Hepatocyte (in vitro differentiated cells): ENCODE measurements at regions not wholly inside any gene's neighbourhood (a gene's known extent, or its start where the extent isn't known, plus 50 kb on each side); places are given as distances from the start of the nearest gene placed in this dataset.

Experiments
- DNase-seq: peaks from one replicate; pipeline ENCODE4 v3.0.0-alpha.2; 2016; ENCODE audit warnings: low spot score
- H2AFZ ChIP-seq: fragments of 200-600 bp; sonication (generic); 2 replicates; pipeline ENCODE4 v1.6.0; 2016; ENCODE audit warnings: antibody characterized with exemption, mild to moderate bottlenecking
- H3K27ac ChIP-seq: fragments of 200-600 bp; sonication (generic); 2 replicates; pipeline ENCODE4 v1.5.1; 2016; ENCODE audit warnings: mild to moderate bottlenecking
- H3K27me3 ChIP-seq: fragments of 200-600 bp; sonication (generic); 2 replicates; pipeline ENCODE4 v1.6.1; 2016
- H3K36me3 ChIP-seq: fragments of 200-600 bp; sonication (generic); replicated peaks from 2 replicates; pipeline ENCODE4 v1.5.1; 2016; ENCODE audit warnings: low read depth; ENCODE audit not compliant: insufficient read depth
- H3K4me1 ChIP-seq: fragments of 200-600 bp; sonication (generic); 2 replicates; pipeline ENCODE4 v1.5.1; 2016; ENCODE audit warnings: mild to moderate bottlenecking, moderate library complexity; ENCODE audit not compliant: insufficient read depth
- H3K4me2 ChIP-seq: fragments of 200-600 bp; sonication (generic); 2 replicates; pipeline ENCODE4 v1.6.0; 2016
- H3K4me3 ChIP-seq: fragments of 200-600 bp; sonication (generic); 2 replicates; pipeline ENCODE4 v1.5.1; 2016; ENCODE audit warnings: mild to moderate bottlenecking
- H3K79me2 ChIP-seq: fragments of 200-600 bp; sonication (generic); 2 replicates; pipeline ENCODE4 v1.6.0; 2017; ENCODE audit warnings: mild to moderate bottlenecking
- H3K9me2 ChIP-seq: fragments of 200-600 bp; sonication (generic); replicated peaks from 2 replicates; pipeline ENCODE4 v1.6.0; 2017; ENCODE audit warnings: mild to moderate bottlenecking; ENCODE audit not compliant: insufficient read depth
- H3K9me3 ChIP-seq: fragments of 200-600 bp; sonication (generic); 2 replicates; pipeline ENCODE4 v1.5.1; 2016; ENCODE audit warnings: low read depth, mild to moderate bottlenecking
- H4K20me1 ChIP-seq: fragments of 200-600 bp; sonication (generic); 2 replicates; pipeline ENCODE4 v1.6.0; 2016; ENCODE audit warnings: mild to moderate bottlenecking; ENCODE audit not compliant: insufficient read depth, poor library complexity, severe bottlenecking
- EZH2 ChIP-seq: fragments of 200-600 bp; sonication (generic); IDR thresholded peaks from 2 replicates; pipeline ENCODE4 v1.6.1; 2016; ENCODE audit warnings: antibody characterized with exemption, mild to moderate bottlenecking, borderline replicate concordance
- EZH2phosphoT487 ChIP-seq: fragments of 200-600 bp; sonication (generic); IDR thresholded peaks from one replicate; pipeline ENCODE4 v1.6.1; 2018; ENCODE audit warnings: antibody characterized with exemption, mild to moderate bottlenecking, low read depth, moderate library complexity; ENCODE audit not compliant: unreplicated experiment, severe bottlenecking
- WGBS: methylation state at CpG from one replicate; pipeline ENCODE4 v1.1.6; 2016; ENCODE audit warnings: low lambda C conversion rate; ENCODE audit errors: missing lambda C conversion rate; 5-methylcytosine and 5-hydroxymethylcytosine counted together
- TF ChIP-seq, protein P1 (sequence below): fragments of 200-600 bp; sonication (generic); IDR thresholded peaks from 2 replicates; pipeline ENCODE4 v1.5.1; 2016; ENCODE audit warnings: antibody characterized with exemption, mild to moderate bottlenecking; ENCODE audit not compliant: poor library complexity

DNA sequence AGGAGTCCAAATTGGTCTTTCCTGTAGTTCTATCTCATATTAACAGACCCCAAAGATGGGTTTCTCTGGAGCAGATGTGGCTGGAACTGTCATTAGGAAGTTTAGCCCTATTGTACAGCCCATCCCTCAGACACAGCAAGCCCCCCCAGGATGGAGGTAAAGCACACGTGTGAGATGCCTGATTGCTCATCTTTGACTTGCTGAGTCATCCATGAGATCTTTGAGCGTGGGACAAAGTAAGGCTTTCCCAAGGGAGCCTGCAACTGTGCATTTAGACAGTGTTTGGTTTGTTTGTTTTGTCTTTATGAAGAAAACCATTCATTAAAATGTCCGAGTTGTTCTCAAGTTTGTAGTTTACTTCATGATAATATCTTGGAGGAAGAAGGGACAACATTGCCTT is 145.3 kb upstream of the CDH13 start:
- Histone ChIP-seq H3K36me3 (no peaks in the 10 kb centered on the region), H3K27ac (no peak overlapping the region), H3K4me3 (no peak overlapping the region), H4K20me1 (no peaks in the 10 kb centered on the region), H3K4me2 (no peak overlapping the region), H3K27me3 (peaks cover 1% of the 10 kb centered on the region), H3K9me3 (no peaks in the 10 kb centered on the region), H2AFZ (no peak overlapping the region), H3K79me2 (no peaks in the 10 kb centered on the region), H3K9me2 (no peaks in the 10 kb centered on the region), H3K4me1 (no peaks in the 10 kb centered on the region)
- WGBS: 55% methylated on average over 3 of the region's 3 CpGs
- no peak for DNase-seq
- TF ChIP-seq, protein P1, sequence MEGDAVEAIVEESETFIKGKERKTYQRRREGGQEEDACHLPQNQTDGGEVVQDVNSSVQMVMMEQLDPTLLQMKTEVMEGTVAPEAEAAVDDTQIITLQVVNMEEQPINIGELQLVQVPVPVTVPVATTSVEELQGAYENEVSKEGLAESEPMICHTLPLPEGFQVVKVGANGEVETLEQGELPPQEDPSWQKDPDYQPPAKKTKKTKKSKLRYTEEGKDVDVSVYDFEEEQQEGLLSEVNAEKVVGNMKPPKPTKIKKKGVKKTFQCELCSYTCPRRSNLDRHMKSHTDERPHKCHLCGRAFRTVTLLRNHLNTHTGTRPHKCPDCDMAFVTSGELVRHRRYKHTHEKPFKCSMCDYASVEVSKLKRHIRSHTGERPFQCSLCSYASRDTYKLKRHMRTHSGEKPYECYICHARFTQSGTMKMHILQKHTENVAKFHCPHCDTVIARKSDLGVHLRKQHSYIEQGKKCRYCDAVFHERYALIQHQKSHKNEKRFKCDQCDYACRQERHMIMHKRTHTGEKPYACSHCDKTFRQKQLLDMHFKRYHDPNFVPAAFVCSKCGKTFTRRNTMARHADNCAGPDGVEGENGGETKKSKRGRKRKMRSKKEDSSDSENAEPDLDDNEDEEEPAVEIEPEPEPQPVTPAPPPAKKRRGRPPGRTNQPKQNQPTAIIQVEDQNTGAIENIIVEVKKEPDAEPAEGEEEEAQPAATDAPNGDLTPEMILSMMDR: no peak
- TF ChIP-seq EZH2phosphoT487 (no peak), EZH2 (no peak)

DNA sequence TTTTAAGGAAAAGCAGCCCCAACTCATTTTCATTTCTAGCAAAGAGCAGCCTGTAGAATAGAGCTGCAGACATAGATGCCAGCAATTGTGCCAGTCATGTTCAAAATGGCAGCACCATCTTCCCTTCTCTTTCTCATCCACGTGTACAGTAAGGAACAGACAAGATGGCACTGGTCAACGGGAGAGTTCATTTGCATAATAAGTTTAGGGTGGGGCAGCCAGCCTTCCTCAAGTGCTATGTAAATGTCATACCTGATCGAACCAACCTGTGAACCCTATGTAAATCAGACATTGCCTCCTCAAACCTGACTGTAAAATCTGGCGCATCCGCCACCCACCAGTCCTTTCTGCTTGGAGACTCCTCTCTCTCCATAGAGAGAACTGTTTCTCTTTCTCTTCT is 150.0 kb upstream of the CDH13 start:
- H3K4me1 ChIP-seq: no peaks in the 10 kb centered on the region
- no peak for TF ChIP-seq EZH2
- TF ChIP-seq, protein P1: no peak
- H3K27me3 ChIP-seq: peaks cover 8% of the 10 kb centered on the region
- no peaks in the 10 kb centered on the region for H4K20me1 ChIP-seq
- WGBS: 73% methylated on average over 5 of the region's 5 CpGs
- no peak overlapping the region for H3K4me3 ChIP-seq
- no peak overlapping the region for H3K27ac ChIP-seq
- H3K9me3 ChIP-seq: no peaks in the 10 kb centered on the region
- H2AFZ ChIP-seq: no peak overlapping the region
- H3K36me3 ChIP-seq: no peaks in the 10 kb centered on the region
- H3K4me2 ChIP-seq: no peak overlapping the region
- H3K79me2 ChIP-seq: no peaks in the 10 kb centered on the region
- DNase-seq: no peak
- no peaks in the 10 kb centered on the region for H3K9me2 ChIP-seq

DNA sequence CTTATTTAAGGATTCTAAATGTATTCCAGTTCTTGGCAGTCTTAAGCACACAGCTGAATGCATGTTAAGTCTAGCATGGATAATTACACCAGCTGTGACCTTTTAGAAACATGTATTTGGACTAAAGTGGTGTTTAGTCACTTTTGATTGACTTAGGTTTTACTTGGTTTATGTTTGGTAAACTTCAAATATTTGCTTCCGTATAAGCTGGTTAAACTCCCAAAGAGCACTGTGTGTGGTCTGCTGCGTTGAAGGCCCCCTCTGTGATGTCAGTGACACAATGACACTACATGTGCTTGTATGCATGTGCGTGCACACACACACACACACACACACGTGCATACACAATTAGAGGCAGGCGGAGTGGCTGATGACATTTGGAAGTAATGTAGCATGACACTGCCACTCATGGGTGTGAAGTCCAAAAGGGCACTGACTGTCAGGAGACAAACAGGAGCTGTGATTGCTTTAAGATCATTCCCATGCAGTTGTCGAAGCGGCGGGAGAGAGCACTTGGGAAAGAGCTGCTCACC is 156.1 kb upstream of the CDH13 start:
- 46% methylated on average over 8 of the region's 8 CpGs for WGBS
- H3K36me3 ChIP-seq: no peaks in the 10 kb centered on the region

More for the DNA sequence above, 156.1 kb upstream of the CDH13 start:
- TF ChIP-seq EZH2phosphoT487 (no peak), EZH2 (no peak)
- TF ChIP-seq, protein P1: no peak
- DNase-seq: peak; percentile 60
- H3K4me1 ChIP-seq: peaks cover 10% of the 10 kb centered on the region
- H3K9me2 ChIP-seq: no peaks in the 10 kb centered on the region
- H2AFZ ChIP-seq: no peak overlapping the region
- H3K27me3 ChIP-seq: no peaks in the 10 kb centered on the region
- no peak overlapping the region for H3K4me3 ChIP-seq
- H4K20me1 ChIP-seq: no peaks in the 10 kb centered on the region
- H3K27ac ChIP-seq: peak overlapping the region; percentile 14
- no peak overlapping the region for H3K4me2 ChIP-seq
- no peaks in the 10 kb centered on the region for H3K9me3 ChIP-seq
- H3K79me2 ChIP-seq: no peaks in the 10 kb centered on the region
